KMS-11 (cell line): ENCODE measurements at regions not wholly inside any gene's neighbourhood (a gene's known extent, or its start where the extent isn't known, plus 50 kb on each side); places are given as distances from the start of the nearest gene placed in this dataset.

ENCODE experiments used
- H2AFZ ChIP-seq: fragments of 200-600 bp; sonication (generic); 2 replicates; pipeline ENCODE4 v1.6.1; 2016; ENCODE audit warnings: antibody characterized with exemption, mixed run types, low read depth
- H3K27ac ChIP-seq: fragments of 200-600 bp; sonication (generic); 2 replicates; pipeline ENCODE4 v1.6.1; 2016; ENCODE audit warnings: mild to moderate bottlenecking, mixed run types
- H3K27me3 ChIP-seq: fragments of 200-600 bp; sonication (generic); 2 replicates; pipeline ENCODE4 v1.6.1; 2017; ENCODE audit warnings: mild to moderate bottlenecking, low read depth, mixed run types, moderate library complexity; ENCODE audit not compliant: insufficient read depth
- H3K36me3 ChIP-seq: fragments of 200-600 bp; sonication (generic); 2 replicates; pipeline ENCODE4 v1.6.1; 2017; ENCODE audit warnings: mild to moderate bottlenecking, mixed run types; ENCODE audit not compliant: insufficient read depth
- H3K4me1 ChIP-seq: fragments of 200-600 bp; sonication (generic); 2 replicates; pipeline ENCODE4 v1.6.1; 2016; ENCODE audit warnings: mild to moderate bottlenecking, low read depth, mixed run types; ENCODE audit not compliant: poor library complexity, severe bottlenecking
- H3K4me2 ChIP-seq: fragments of 200-600 bp; sonication (generic); 2 replicates; pipeline ENCODE4 v1.7.0; 2016; ENCODE audit warnings: mild to moderate bottlenecking, mixed run types
- H3K4me3 ChIP-seq: fragments of 200-600 bp; sonication (generic); IDR thresholded peaks from 2 replicates; pipeline ENCODE4 v1.6.1; 2017; ENCODE audit warnings: low read depth, low read length, mixed read lengths; ENCODE audit not compliant: insufficient read depth
- H3K79me2 ChIP-seq: fragments of 200-600 bp; sonication (generic); 2 replicates; pipeline ENCODE4 v1.6.1; 2016; ENCODE audit warnings: low read depth, mixed run types; ENCODE audit not compliant: insufficient read depth
- H3K9ac ChIP-seq: fragments of 200-600 bp; sonication (generic); 2 replicates; pipeline ENCODE4 v1.6.1; 2016; ENCODE audit warnings: mild to moderate bottlenecking, mixed run types
- H4K20me1 ChIP-seq: fragments of 200-600 bp; sonication (generic); 2 replicates; pipeline ENCODE4 v1.6.1; 2016; ENCODE audit warnings: mild to moderate bottlenecking, mixed run types; ENCODE audit not compliant: insufficient read depth
- CTCF ChIP-seq: fragments of 200-600 bp; sonication (generic); conservative IDR thresholded peaks from 2 replicates; pipeline ENCODE4 v1.6.1; 2017; ENCODE audit warnings: low read depth, mild to moderate bottlenecking, antibody characterized with exemption, low read length, moderate library complexity, mixed read lengths

GRCh38 chr5:52342361-52342760 lies 445.4 kb upstream of the ITGA1 start:
- TF ChIP-seq CTCF, result no peak
- Histone ChIP-seq H4K20me1 (no peaks in the 10 kb centered on the region), H3K27me3 (no peaks in the 10 kb centered on the region)

GRCh38 chr5:52356311-52356918 lies 431.3 kb upstream of the ITGA1 start:
- H4K20me1 ChIP-seq, result no peaks in the 10 kb centered on the region
- no peak overlapping the region for H3K4me3 ChIP-seq
- H3K9ac ChIP-seq, result no peak overlapping the region
- no peaks in the 10 kb centered on the region for H3K36me3 ChIP-seq
- H3K27ac ChIP-seq, result no peak overlapping the region
- no peaks in the 10 kb centered on the region for H3K79me2 ChIP-seq
- no peaks in the 10 kb centered on the region for H3K4me1 ChIP-seq
- no peaks in the 10 kb centered on the region for H3K27me3 ChIP-seq
- peak; percentile 87 for TF ChIP-seq CTCF
- no peak overlapping the region for H2AFZ ChIP-seq
- no peak overlapping the region for H3K4me2 ChIP-seq

More at GRCh38 chr5:52342361-52342760, 445.4 kb upstream of the ITGA1 start:
- Histone ChIP-seq H2AFZ (no peak overlapping the region), H3K36me3 (no peaks in the 10 kb centered on the region), H3K4me1 (no peaks in the 10 kb centered on the region), H3K9ac (no peak overlapping the region), H3K4me3 (no peak overlapping the region), H3K79me2 (no peaks in the 10 kb centered on the region), H3K4me2 (no peak overlapping the region), H3K27ac (no peak overlapping the region)

GRCh38 chr5:52359261-52359660 lies 428.5 kb upstream of the ITGA1 start:
- H3K27me3 ChIP-seq, result no peaks in the 10 kb centered on the region

GRCh38 chr5:52360985-52361384 lies 426.7 kb upstream of the ITGA1 start:
- H3K4me3 ChIP-seq, result no peak overlapping the region
- no peak overlapping the region for H3K9ac ChIP-seq
- H3K27ac ChIP-seq, result no peak overlapping the region
- H3K4me2 ChIP-seq, result no peak overlapping the region
- H3K4me1 ChIP-seq, result no peaks in the 10 kb centered on the region
- no peaks in the 10 kb centered on the region for H3K79me2 ChIP-seq
- no peaks in the 10 kb centered on the region for H4K20me1 ChIP-seq
- no peaks in the 10 kb centered on the region for H3K36me3 ChIP-seq
- no peak overlapping the region for H2AFZ ChIP-seq
- no peaks in the 10 kb centered on the region for H3K27me3 ChIP-seq
- no peak for TF ChIP-seq CTCF

More at GRCh38 chr5:52359261-52359660, 428.5 kb upstream of the ITGA1 start:
- Histone ChIP-seq H3K4me2 (no peak overlapping the region), H4K20me1 (no peaks in the 10 kb centered on the region), H3K36me3 (no peaks in the 10 kb centered on the region), H3K4me1 (no peaks in the 10 kb centered on the region), H3K9ac (no peak overlapping the region), H2AFZ (no peak overlapping the region), H3K4me3 (no peak overlapping the region), H3K79me2 (no peaks in the 10 kb centered on the region), H3K27ac (no peak overlapping the region)
- no peak for TF ChIP-seq CTCF
